ENCODE measurements at regions not wholly inside any gene's neighbourhood (a gene's known extent, or its start where the extent isn't known, plus 50 kb on each side); places are given as distances from the start of the nearest gene placed in this dataset.

- Histone ChIP-seq H3K56ac (ENCODE audit: extremely low read depth, insufficient read depth, low read length) (no peak overlapping the region), H3K4me1 (ENCODE audit: control insufficient read depth, insufficient read depth, low read length) (no peaks in the 10 kb centered on the region), H3K27ac (ENCODE audit: insufficient read depth, low read length) (no peak overlapping the region), H3K9me1 (ENCODE audit: insufficient read depth, low read length) (no peaks in the 10 kb centered on the region), H3K4me2 (ENCODE audit: low read depth, low read length) (no peak overlapping the region), H3K27me3 (ENCODE audit: control insufficient read depth, insufficient read depth, low read length) (no peaks in the 10 kb centered on the region), H2BK15ac (ENCODE audit: low read depth, low read length) (no peak overlapping the region), H2AFZ (replicated peaks; ENCODE audit: low read length, poor library complexity) (no peak overlapping the region), H2BK120ac (ENCODE audit: low read depth, low read length) (no peak overlapping the region), H2BK5ac (ENCODE audit: low read depth, low read length, poor library complexity, severe bottlenecking) (no peak overlapping the region), H3K4me3 (ENCODE audit: insufficient read depth, low read depth, low read length) (no peak overlapping the region), H3K9ac (ENCODE audit: low read depth, low read length) (no peak overlapping the region), H3K36me3 (ENCODE audit: control insufficient read depth, insufficient read depth, low read length) (no peaks in the 10 kb centered on the region), H3K23ac (ENCODE audit: low read depth, low read length) (no peak overlapping the region), H3K18ac (ENCODE audit: low read depth, low read length) (no peak overlapping the region), H2BK20ac (ENCODE audit: low read depth, low read length) (no peak overlapping the region), H3K14ac (replicated peaks; ENCODE audit: low read depth, low read length) (no peak overlapping the region), H3K9me3 (ENCODE audit: control insufficient read depth, insufficient read depth, low read length) (no peaks in the 10 kb centered on the region), H4K8ac (ENCODE audit: low read depth in 2 of 2, low read length in 2 of 2) (no peak overlapping the region), H2AK9ac (replicated peaks; ENCODE audit: low read depth, low read length, poor library complexity) (no peak overlapping the region), H4K91ac (ENCODE audit: insufficient read depth, low read depth, low read length) (no peak overlapping the region), H4K20me1 (ENCODE audit: insufficient read depth, low read length) (no peaks in the 10 kb centered on the region), H4K5ac (ENCODE audit: low read depth, low read length) (no peak overlapping the region), H3K4ac (ENCODE audit: low read depth, low read length) (no peak overlapping the region), H2AK5ac (ENCODE audit: low read depth, low read length) (no peak overlapping the region), H3K79me1 (ENCODE audit: low read depth in 1 of 2, low read length in 2 of 2) (no peaks in the 10 kb centered on the region)
- ChIA-PET POLR2A (ENCODE audit: unreplicated experiment) (no interaction called here), CTCF (no interaction called here)
- WGBS, 2 experiments (ENCODE audit: extremely low coverage in 2 of 2, insufficient read length in 1 of 2): no CpG with 5 or more reads among the region's 1 CpG
- intact Hi-C loops (cut with micrococcal nuclease) (no loop called here), dilution Hi-C loops (cut with HindIII; ENCODE audit: low sequenced_read_pairs, unreplicated experiment) (no loop called here), in situ Hi-C loops (cut with MboI; ENCODE audit: low sequenced_read_pairs) (no loop called here)
- no peak for TF ChIP-seq FOS (IDR thresholded peaks at IDR 0.05; ENCODE audit: low read depth, low read length)
- no peak for TF ChIP-seq USF2 (IDR thresholded peaks at IDR 0.05; ENCODE audit: low read depth, low read length)
- no peak for TF ChIP-seq MAZ (IDR thresholded peaks at IDR 0.05; ENCODE audit: borderline replicate concordance, low read depth, low read length)
- no peak for TF ChIP-seq MXI1 (IDR thresholded peaks at IDR 0.05; ENCODE audit: borderline replicate concordance, low read depth, low read length)
- TF ChIP-seq RAD21 (IDR thresholded peaks at IDR 0.05; ENCODE audit: low read length): no peak
- TF ChIP-seq ELK1 (IDR thresholded peaks at IDR 0.05; ENCODE audit: borderline replicate concordance, low read depth, low read length): no peak
- TF ChIP-seq SMC3 (IDR thresholded peaks at IDR 0.05; ENCODE audit: low read depth, low read length): no peak
- no peak for TF ChIP-seq CHD1 (IDR thresholded peaks at IDR 0.05; ENCODE audit: low read depth, low read length)
- TF ChIP-seq RCOR1 (IDR thresholded peaks at IDR 0.05; ENCODE audit: insufficient replicate concordance, low read length): no peak
- TF ChIP-seq CEBPB (IDR thresholded peaks at IDR 0.05; ENCODE audit: low read depth, low read length): no peak
- no peak for TF ChIP-seq RFX5 (IDR thresholded peaks at IDR 0.05; ENCODE audit: low read depth, low read length)
- TF ChIP-seq BHLHE40 (IDR thresholded peaks at IDR 0.05; ENCODE audit: low read depth, low read length): no peak
- TF ChIP-seq NFE2L2 (IDR thresholded peaks at IDR 0.05; ENCODE audit: low read depth, low read length): no peak
- TF ChIP-seq POLR2A (IDR thresholded peaks at IDR 0.05; ENCODE audit: low read depth, low read length): no peak
- TF ChIP-seq MAFK (IDR thresholded peaks at IDR 0.05; ENCODE audit: low read depth, low read length): no peak
- TF ChIP-seq CTCF (conservative IDR thresholded peaks at IDR 0.05; ENCODE audit: low read depth, low read length): no peak
- ATAC-seq (ENCODE audit: low read depth): no peak
- no peak for DNase-seq
- no TSS peak for BruUV-seq (replicated peaks)
These were observed 652.8 kb upstream of the FAM241A start for GRCh38 chr4:111492496-111492895.

Data from IMR-90 (cell line).